ENCODE measurements at regions not wholly inside any gene's neighbourhood (a gene's known extent, or its start where the extent isn't known, plus 50 kb on each side); places are given as distances from the start of the nearest gene placed in this dataset.

DNA sequence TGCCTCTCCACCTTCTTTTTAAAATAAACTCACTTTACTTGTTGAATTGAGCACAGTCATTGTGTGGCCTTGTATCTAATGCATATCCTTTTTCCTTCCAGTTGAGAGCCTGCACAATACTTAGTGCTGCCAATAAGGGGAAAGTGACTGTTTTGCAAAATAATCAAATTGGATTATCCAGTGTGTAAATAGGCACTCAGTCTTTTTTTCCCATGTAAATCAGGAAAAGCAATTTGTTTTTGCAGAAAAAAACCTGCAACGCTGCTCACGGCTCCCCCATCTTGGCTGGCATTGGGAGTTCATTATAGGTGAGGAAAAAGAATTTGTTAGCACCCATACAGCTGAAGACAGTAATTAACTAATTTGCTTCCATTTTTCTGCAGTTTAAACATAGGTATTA is 299.9 kb downstream of the CSNK1G3 start:
- H3K27ac ChIP-seq = no peak overlapping the region
- H3K27me3 ChIP-seq (replicated peaks; ENCODE audit: insufficient read depth) = 0 out of 2 replicates have a peak, but pooled peaks cover 3% of the 10 kb centered on the region
- peaks cover 7% of the 10 kb centered on the region; the same call in 1 of the 2 replicates for H3F3A ChIP-seq (ENCODE audit: insufficient read depth)
- WGBS, 2 experiments (ENCODE audit: low coverage in 1 of 2, low lambda C conversion rate in 2 of 2, missing lambda C conversion rate in 2 of 2) = 77 to 96% methylated on average over 2 of the region's 2 CpGs
- no peaks in the 10 kb centered on the region for H3K9me3 ChIP-seq (ENCODE audit: low read depth)
- no peaks in the 10 kb centered on the region for H3K36me3 ChIP-seq (ENCODE audit: low read depth)
- H2AFZ ChIP-seq = no peak overlapping the region
- no peak for TF ChIP-seq EZH2phosphoT487 (IDR thresholded peaks at IDR 0.05; ENCODE audit: insufficient read depth, low read depth)
- no peak for TF ChIP-seq EZH2 (IDR thresholded peaks at IDR 0.05; ENCODE audit: insufficient read depth, poor library complexity, severe bottlenecking)
- no peak overlapping the region for H3K4me3 ChIP-seq
- H3K9me2 ChIP-seq (ENCODE audit: insufficient read depth) = no peaks in the 10 kb centered on the region
- no peaks in the 10 kb centered on the region for H4K20me1 ChIP-seq (ENCODE audit: insufficient read depth)
- no peaks in the 10 kb centered on the region for H3K79me2 ChIP-seq (ENCODE audit: insufficient read depth)
- H3K4me2 ChIP-seq (ENCODE audit: unreplicated experiment) = no peak overlapping the region
- H3K9ac ChIP-seq = no peak overlapping the region
- in situ Hi-C loops (cut with MboI) = no loop called here
- H3K4me1 ChIP-seq (ENCODE audit: insufficient read depth) = peaks cover 20% of the 10 kb centered on the region
- DNase-seq = no peak

DNA sequence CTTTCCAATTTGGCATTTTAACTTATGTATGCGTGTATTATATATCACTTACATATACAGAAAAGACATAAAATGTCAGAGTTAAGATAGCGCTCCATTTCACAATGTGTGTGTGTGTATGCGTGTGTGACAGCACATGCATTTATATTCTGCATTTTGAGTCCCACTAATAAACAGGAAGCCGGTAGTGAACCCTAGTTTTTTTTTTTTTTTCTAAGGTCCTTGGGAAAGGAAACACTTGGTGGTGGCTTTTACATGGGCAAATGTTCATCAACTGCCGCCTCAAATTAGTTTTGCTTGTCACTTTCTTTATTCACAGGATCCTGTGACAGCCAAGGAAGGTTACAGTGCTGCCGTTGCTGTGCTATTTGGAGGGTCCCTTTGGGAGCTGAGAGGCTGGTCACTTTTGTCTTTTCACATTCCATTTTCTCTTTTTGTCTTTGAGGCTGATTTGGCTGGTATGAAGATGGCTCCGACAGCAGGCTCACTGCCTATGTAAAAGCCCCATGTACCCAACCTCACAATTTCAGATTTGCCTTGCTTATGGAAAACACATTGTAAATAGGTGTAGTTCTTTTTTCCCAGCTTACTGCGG is 298.9 kb downstream of the CSNK1G3 start:
- no peaks in the 10 kb centered on the region for H3K36me3 ChIP-seq (ENCODE audit: low read depth)
- TF ChIP-seq EZH2 (IDR thresholded peaks at IDR 0.05; ENCODE audit: insufficient read depth, poor library complexity, severe bottlenecking) (no peak), EZH2phosphoT487 (IDR thresholded peaks at IDR 0.05; ENCODE audit: insufficient read depth, low read depth) (no peak)
- H4K20me1 ChIP-seq (ENCODE audit: insufficient read depth) = no peaks in the 10 kb centered on the region
- WGBS, 2 experiments (ENCODE audit: low coverage in 1 of 2, low lambda C conversion rate in 2 of 2, missing lambda C conversion rate in 2 of 2) = 94 to 95% methylated on average over 8 of the region's 8 CpGs
- H2AFZ ChIP-seq = no peak overlapping the region
- H3K9me3 ChIP-seq (ENCODE audit: low read depth) = no peaks in the 10 kb centered on the region
- H3K27ac ChIP-seq = no peak overlapping the region
- H3K4me3 ChIP-seq = no peak overlapping the region
- peaks cover 9% of the 10 kb centered on the region; the same call in 1 of the 2 replicates for H3F3A ChIP-seq (ENCODE audit: insufficient read depth)
- DNase-seq = no peak
- H3K4me2 ChIP-seq (ENCODE audit: unreplicated experiment) = no peak overlapping the region
- in situ Hi-C loops (cut with MboI) = no loop called here
- H3K9me2 ChIP-seq (ENCODE audit: insufficient read depth) = no peaks in the 10 kb centered on the region
- H3K9ac ChIP-seq = no peak overlapping the region
- H3K27me3 ChIP-seq (replicated peaks; ENCODE audit: insufficient read depth) = 0 out of 2 replicates have a peak, but pooled peaks cover 3% of the 10 kb centered on the region
- H3K4me1 ChIP-seq (ENCODE audit: insufficient read depth) = peaks cover 23% of the 10 kb centered on the region
- no peaks in the 10 kb centered on the region for H3K79me2 ChIP-seq (ENCODE audit: insufficient read depth)

DNA sequence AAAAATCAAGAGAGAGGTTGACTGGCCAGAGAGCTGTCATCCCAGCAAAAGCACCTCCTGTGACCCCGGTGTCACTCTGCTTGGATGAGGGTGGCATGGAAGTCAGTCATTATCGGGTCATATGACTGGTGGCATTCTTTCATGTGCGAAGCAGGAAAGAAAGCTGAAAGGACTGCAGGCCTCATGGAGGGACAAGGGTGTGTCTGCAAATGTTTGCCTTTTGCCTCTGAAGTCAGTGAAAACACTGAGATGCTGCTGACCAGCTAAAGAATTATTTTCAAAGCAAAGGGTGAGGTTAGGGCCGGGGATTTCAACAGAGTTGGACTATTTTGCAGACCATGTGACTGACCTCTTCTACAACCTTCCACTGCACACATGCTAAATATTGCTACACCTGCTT is 298.3 kb downstream of the CSNK1G3 start:
- Histone ChIP-seq H3K9me2 (ENCODE audit: insufficient read depth) (no peaks in the 10 kb centered on the region), H3K4me1 (ENCODE audit: insufficient read depth) (peaks cover 23% of the 10 kb centered on the region), H4K20me1 (ENCODE audit: insufficient read depth) (no peaks in the 10 kb centered on the region), H2AFZ (no peak overlapping the region), H3K79me2 (ENCODE audit: insufficient read depth) (no peaks in the 10 kb centered on the region), H3K27ac (no peak overlapping the region), H3K4me2 (ENCODE audit: unreplicated experiment) (no peak overlapping the region), H3K27me3 (replicated peaks; ENCODE audit: insufficient read depth) (0 out of 2 replicates have a peak, but pooled peaks cover 3% of the 10 kb centered on the region), H3K9ac (no peak overlapping the region), H3K36me3 (ENCODE audit: low read depth) (no peaks in the 10 kb centered on the region), H3K4me3 (no peak overlapping the region), H3K9me3 (ENCODE audit: low read depth) (no peaks in the 10 kb centered on the region), H3F3A (ENCODE audit: insufficient read depth) (peaks cover 9% of the 10 kb centered on the region; the same call in 1 of the 2 replicates)
- TF ChIP-seq EZH2phosphoT487 (IDR thresholded peaks at IDR 0.05; ENCODE audit: insufficient read depth, low read depth) (no peak), EZH2 (IDR thresholded peaks at IDR 0.05; ENCODE audit: insufficient read depth, poor library complexity, severe bottlenecking) (no peak)
- DNase-seq = no peak
- in situ Hi-C loops (cut with MboI) = no loop called here
- 40 to 44% methylated on average over 4 of the region's 4 CpGs for WGBS, 2 experiments (ENCODE audit: low coverage in 1 of 2, low lambda C conversion rate in 2 of 2, missing lambda C conversion rate in 2 of 2)

DNA sequence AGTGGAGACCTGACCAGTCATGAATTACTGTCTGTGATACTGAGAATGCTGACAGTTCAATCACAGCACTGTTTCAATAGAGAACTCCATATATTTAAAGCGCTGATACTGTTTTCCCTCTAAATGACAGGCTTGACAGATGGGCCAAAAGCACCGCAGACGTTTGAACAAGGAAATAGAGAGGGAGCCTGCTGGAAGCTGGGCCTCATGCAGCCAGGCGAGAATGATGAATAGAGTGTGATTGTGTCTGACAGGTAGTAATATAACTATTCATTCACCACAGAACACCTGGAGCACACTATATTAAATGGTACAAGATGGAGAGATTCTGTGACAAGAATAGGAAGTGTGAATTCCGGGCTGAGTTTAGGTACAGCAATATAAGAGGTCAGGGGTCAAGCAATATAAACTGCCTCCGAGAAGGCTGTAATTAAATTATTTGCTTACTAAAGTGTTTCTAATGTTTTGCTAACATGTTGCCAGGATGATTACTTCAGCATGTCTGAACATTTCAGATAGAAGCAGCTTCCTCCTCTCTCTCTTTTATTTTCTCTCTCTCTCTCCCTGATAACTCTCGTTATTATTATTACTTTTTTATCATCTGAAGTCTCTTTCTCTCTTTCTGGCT is 297.7 kb downstream of the CSNK1G3 start:
- Histone ChIP-seq H3K4me2 (ENCODE audit: unreplicated experiment) (no peak overlapping the region), H3F3A (ENCODE audit: insufficient read depth) (peaks cover 9% of the 10 kb centered on the region; the same call in 1 of the 2 replicates), H3K9ac (no peak overlapping the region), H3K79me2 (ENCODE audit: insufficient read depth) (no peaks in the 10 kb centered on the region), H3K27me3 (replicated peaks; ENCODE audit: insufficient read depth) (0 out of 2 replicates have a peak, but pooled peaks cover 3% of the 10 kb centered on the region), H4K20me1 (ENCODE audit: insufficient read depth) (no peaks in the 10 kb centered on the region), H3K36me3 (ENCODE audit: low read depth) (no peaks in the 10 kb centered on the region), H3K9me2 (ENCODE audit: insufficient read depth) (no peaks in the 10 kb centered on the region), H2AFZ (no peak overlapping the region), H3K4me1 (ENCODE audit: insufficient read depth) (peaks cover 20% of the 10 kb centered on the region), H3K27ac (no peak overlapping the region), H3K9me3 (ENCODE audit: low read depth) (no peaks in the 10 kb centered on the region), H3K4me3 (no peak overlapping the region)
- TF ChIP-seq EZH2phosphoT487 (IDR thresholded peaks at IDR 0.05; ENCODE audit: insufficient read depth, low read depth) = no peak
- TF ChIP-seq EZH2 (IDR thresholded peaks at IDR 0.05; ENCODE audit: insufficient read depth, poor library complexity, severe bottlenecking) = no peak
- DNase-seq = no peak
- 72 to 77% methylated on average over 7 of the region's 7 CpGs for WGBS, 2 experiments (ENCODE audit: low coverage in 1 of 2, low lambda C conversion rate in 2 of 2, missing lambda C conversion rate in 2 of 2)
- in situ Hi-C loops (cut with MboI) = no loop called here
